ENCODE measurements at regions not wholly inside any gene's neighbourhood (a gene's known extent, or its start where the extent isn't known, plus 50 kb on each side); places are given as distances from the start of the nearest gene placed in this dataset.

DNA sequence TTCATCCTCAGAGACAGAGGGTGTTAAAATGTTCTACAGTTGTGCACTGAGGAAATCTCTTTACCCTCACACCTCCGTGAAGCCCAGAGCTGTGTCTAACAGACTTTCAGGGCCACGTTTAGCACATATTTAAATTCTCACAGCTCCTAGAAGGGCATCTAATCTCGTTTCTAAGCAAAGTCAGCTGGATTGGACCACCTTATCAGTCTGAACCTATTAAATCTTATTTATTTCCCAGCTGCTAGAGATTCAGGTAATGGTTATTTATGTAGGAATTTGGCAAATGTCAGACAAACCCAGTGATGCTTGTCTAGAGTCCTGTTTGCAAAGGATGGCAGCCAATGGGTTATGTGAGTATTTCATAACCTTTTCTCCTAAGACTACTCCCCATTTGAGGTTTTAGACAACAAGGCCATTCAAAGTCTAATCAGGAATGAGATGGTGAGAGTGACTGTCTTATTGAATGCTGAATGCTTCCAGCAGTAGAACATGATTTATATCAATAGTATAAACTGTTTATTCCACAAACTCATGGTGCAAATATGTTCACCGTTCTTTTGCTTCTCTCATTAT is 54.8 kb upstream of the EXOC4 start:
- H3K27ac Mint-ChIP-seq, result no peak overlapping the region
- no peak overlapping the region for H3K27ac ChIP-seq (ENCODE audit: low read depth, low read length)
- H3K27me3 ChIP-seq (ENCODE audit: control insufficient read depth in 2 of 2, insufficient read depth in 2 of 2, low read length in 2 of 2), result no peaks in the 10 kb centered on the region
- H3K4me3 ChIP-seq (ENCODE audit: low read length), result no peak overlapping the region
- peaks cover 4 to 17% (median 6%) of the 10 kb centered on the region in 5 donors for H3K27me3 Mint-ChIP-seq
- no peaks in the 10 kb centered on the region for H3K4me1 Mint-ChIP-seq
- no peak for DNase-seq
- no peak for ATAC-seq
- POLR2A ChIA-PET, result no interaction called here
- intact Hi-C loops (cut with micrococcal nuclease), result no loop called here
- no peaks in the 10 kb centered on the region for H3K36me3 ChIP-seq (ENCODE audit: control insufficient read depth in 2 of 3, insufficient read depth in 3 of 3, low read length in 3 of 3)
- CTCF ChIA-PET, result interaction anchor here (0.6 kb wide), 1 partner anchor 38 kb away, joined by 3 read pairs; no protein-coding TSS in a partner anchor
- H3K36me3 Mint-ChIP-seq, result no peaks in the 10 kb centered on the region
- H3K9me3 ChIP-seq (ENCODE audit: control insufficient read depth in 2 of 3, low read length in 3 of 3), result no peaks in the 10 kb centered on the region
- no peak overlapping the region for H3K4me3 Mint-ChIP-seq
- H3K4me1 ChIP-seq (ENCODE audit: control insufficient read depth in 2 of 2, insufficient read depth in 2 of 2, low read length in 2 of 2), result no peaks in the 10 kb centered on the region
- peaks cover 0 to 3% (median 0%) of the 10 kb centered on the region in 11 donors for H3K9me3 Mint-ChIP-seq

DNA sequence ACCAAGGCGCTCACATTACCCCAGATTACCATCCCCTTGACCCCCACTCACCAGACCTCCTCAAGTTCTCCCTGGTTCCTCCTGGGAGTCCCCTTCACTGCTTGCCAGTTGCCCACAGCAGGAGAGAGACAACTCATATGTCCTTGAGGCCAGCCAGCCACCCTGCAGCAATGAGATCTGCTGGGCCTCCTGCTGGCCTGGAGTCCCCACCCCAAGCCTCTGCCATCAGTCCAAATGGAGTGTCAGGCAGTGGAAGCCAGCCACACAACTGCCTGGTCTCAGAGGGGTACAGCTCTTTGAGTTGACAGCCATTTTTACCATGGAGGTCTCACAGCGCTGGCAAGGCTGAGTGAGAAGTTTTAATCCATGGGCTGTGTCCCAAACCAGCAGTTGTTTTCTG is 53.0 kb upstream of the EXOC4 start:
- CTCF ChIA-PET, result no interaction called here
- intact Hi-C loops (cut with micrococcal nuclease), result no loop called here

DNA sequence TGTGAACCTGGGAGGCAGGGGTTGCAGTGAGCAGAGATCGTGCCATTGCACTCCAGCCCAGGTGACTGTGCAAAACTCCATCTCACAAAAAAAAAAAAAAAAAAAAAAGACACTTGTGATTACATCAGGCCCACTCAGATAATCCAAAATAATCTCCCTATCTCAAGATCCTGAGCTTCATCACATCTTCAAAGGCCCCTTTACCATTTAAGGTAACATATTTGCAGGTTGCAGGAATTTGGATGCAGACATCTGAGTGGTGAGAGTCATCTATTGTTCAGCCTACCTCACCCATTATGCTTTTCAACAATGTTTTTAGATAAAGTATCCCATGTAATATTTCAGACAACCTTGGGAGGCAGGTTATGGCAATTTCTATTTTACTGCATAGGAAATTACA is 51.4 kb upstream of the EXOC4 start:
- ChIA-PET CTCF (no interaction called here), POLR2A (no interaction called here)
- Histone ChIP-seq H3K4me1 (ENCODE audit: control insufficient read depth in 2 of 2, insufficient read depth in 2 of 2, low read length in 2 of 2) (no peaks in the 10 kb centered on the region), H3K36me3 (ENCODE audit: control insufficient read depth in 2 of 3, insufficient read depth in 3 of 3, low read length in 3 of 3) (no peaks in the 10 kb centered on the region), H3K27me3 (ENCODE audit: control insufficient read depth in 2 of 2, insufficient read depth in 2 of 2, low read length in 2 of 2) (no peaks in the 10 kb centered on the region), H3K9me3 (ENCODE audit: control insufficient read depth in 2 of 3, low read length in 3 of 3) (no peaks in the 10 kb centered on the region), H3K27ac (ENCODE audit: low read depth, low read length) (no peak overlapping the region), H3K4me3 (ENCODE audit: low read length) (no peak overlapping the region)
- DNase-seq (no peak), ATAC-seq (no peak)
- Mint-ChIP-seq H3K4me3 (no peak overlapping the region), H3K36me3 (no peaks in the 10 kb centered on the region), H3K9me3 (no peaks in the 10 kb centered on the region), H3K27ac (no peak overlapping the region), H3K27me3 (peaks cover 4 to 14% (median 5%) of the 10 kb centered on the region in 5 donors), H3K4me1 (no peaks in the 10 kb centered on the region)
- intact Hi-C loops (cut with micrococcal nuclease), result no loop called here

More for the DNA sequence above, 53.0 kb upstream of the EXOC4 start:
- no peaks in the 10 kb centered on the region for H3K27me3 ChIP-seq (ENCODE audit: control insufficient read depth in 2 of 2, insufficient read depth in 2 of 2, low read length in 2 of 2)
- H3K4me1 ChIP-seq (ENCODE audit: control insufficient read depth in 2 of 2, insufficient read depth in 2 of 2, low read length in 2 of 2), result no peaks in the 10 kb centered on the region
- H3K9me3 ChIP-seq (ENCODE audit: control insufficient read depth in 2 of 3, low read length in 3 of 3), result no peaks in the 10 kb centered on the region
- Mint-ChIP-seq H3K4me1 (no peaks in the 10 kb centered on the region), H3K4me3 (no peak overlapping the region), H3K27me3 (peaks cover 4 to 14% (median 4%) of the 10 kb centered on the region in 5 donors), H3K9me3 (no peaks in the 10 kb centered on the region), H3K36me3 (no peaks in the 10 kb centered on the region), H3K27ac (no peak overlapping the region)
- H3K4me3 ChIP-seq (ENCODE audit: low read length), result no peak overlapping the region
- POLR2A ChIA-PET, result no interaction called here
- no peak for DNase-seq
- no peak overlapping the region for H3K27ac ChIP-seq (ENCODE audit: low read depth, low read length)
- no peaks in the 10 kb centered on the region for H3K36me3 ChIP-seq (ENCODE audit: control insufficient read depth in 2 of 3, insufficient read depth in 3 of 3, low read length in 3 of 3)
- no peak for ATAC-seq

DNA sequence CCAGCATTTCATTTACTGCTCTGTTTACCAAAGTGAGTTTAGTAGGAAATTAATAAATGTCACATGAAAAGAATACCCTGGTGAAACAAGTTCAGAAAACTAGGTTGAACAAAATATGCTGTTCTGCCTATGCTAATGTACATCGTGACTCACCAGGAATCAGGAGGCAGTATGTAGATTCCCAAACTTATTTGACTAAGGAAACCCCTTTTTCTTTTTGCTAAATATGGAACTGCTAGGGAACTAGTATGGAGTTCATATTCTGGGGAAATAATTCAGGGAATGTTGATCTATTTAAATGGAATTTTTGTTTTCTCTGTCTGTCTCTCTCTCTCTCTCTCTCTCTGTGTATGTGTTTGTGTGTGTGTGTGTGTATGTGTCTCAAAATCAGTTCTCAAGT is 49.9 kb upstream of the EXOC4 start:
- Histone ChIP-seq H3K36me3 (ENCODE audit: control insufficient read depth in 2 of 3, insufficient read depth in 3 of 3, low read length in 3 of 3) (no peaks in the 10 kb centered on the region), H3K27ac (ENCODE audit: low read depth, low read length) (no peak overlapping the region), H3K4me1 (ENCODE audit: control insufficient read depth in 2 of 2, insufficient read depth in 2 of 2, low read length in 2 of 2) (no peaks in the 10 kb centered on the region), H3K4me3 (ENCODE audit: low read length) (no peak overlapping the region), H3K9me3 (ENCODE audit: control insufficient read depth in 2 of 3, low read length in 3 of 3) (no peaks in the 10 kb centered on the region), H3K27me3 (ENCODE audit: control insufficient read depth in 2 of 2, insufficient read depth in 2 of 2, low read length in 2 of 2) (no peaks in the 10 kb centered on the region)
- DNase-seq (no peak), ATAC-seq (no peak)
- ChIA-PET CTCF (no interaction called here), POLR2A (no interaction called here)
- Mint-ChIP-seq H3K27ac (no peak overlapping the region), H3K4me3 (no peak overlapping the region), H3K36me3 (no peaks in the 10 kb centered on the region), H3K27me3 (peaks cover 0 to 8% (median 4%) of the 10 kb centered on the region in 5 donors), H3K4me1 (no peaks in the 10 kb centered on the region), H3K9me3 (peaks cover 0 to 2% (median 0%) of the 10 kb centered on the region in 11 donors)
- intact Hi-C loops (cut with micrococcal nuclease), result no loop called here
